H1 (cell line): ENCODE measurements at regions not wholly inside any gene's neighbourhood (a gene's known extent, or its start where the extent isn't known, plus 50 kb on each side); places are given as distances from the start of the nearest gene placed in this dataset.

Experiments
- CTCF ChIA-PET: fragments of 300-600 bp; sonication (Branson Sonifier 250); formaldehyde crosslinking; loops from one replicate; lab custom pipeline; 2021; ENCODE audit not compliant: partially characterized antibody; lab: Charles Lee
- POLR2A ChIA-PET: fragments of 300-600 bp; sonication (Branson Sonifier 250); formaldehyde crosslinking; loops from one replicate; lab custom pipeline; 2021; ENCODE audit warnings: inconsistent platforms; ENCODE audit not compliant: partially characterized antibody; lab: Charles Lee
- DNase-seq, 2 experiments: peaks; one replicate each; pipeline versions ENCODE4 v3.0.0 to v3.0.0-alpha.2; 2010 to 2022; ENCODE audit warnings: low spot score in 2 of 2, low read depth in 1 of 2, mixed read lengths in 1 of 2
- FAIRE-seq: peaks from 2 replicates; lab custom pipeline; 2011; peaks lifted over from hg19 to GRCh38; lab: Jason Lieb, UNC
- H2AFZ ChIP-seq: 2 replicates; pipeline ENCODE4 v1.8.1; 2012; ENCODE audit warnings: low read length, inconsistent platforms
- H2AK5ac ChIP-seq: 2 replicates; pipeline ENCODE4 v1.6.1; 2013; ENCODE audit warnings: low read depth, low read length
- H2BK120ac ChIP-seq: replicated peaks from 2 replicates; pipeline ENCODE3; 2013; ENCODE audit warnings: low read depth, low read length, inconsistent platforms
- H2BK12ac ChIP-seq: 2 replicates; pipeline ENCODE4 v1.6.1; 2013; ENCODE audit warnings: low read depth, low read length
- H2BK15ac ChIP-seq: 2 replicates; pipeline ENCODE4 v1.6.1; 2013; ENCODE audit warnings: low read length
- H2BK20ac ChIP-seq: 2 replicates; pipeline ENCODE4 v1.6.1; 2013; ENCODE audit warnings: low read length
- H2BK5ac ChIP-seq: 2 replicates; pipeline ENCODE4 v1.6.1; 2013; ENCODE audit warnings: low read depth, low read length
- H3K14ac ChIP-seq: 2 replicates; pipeline ENCODE4 v1.6.1; 2013; ENCODE audit warnings: inconsistent platforms; ENCODE audit not compliant: insufficient read length
- H3K18ac ChIP-seq: 2 replicates; pipeline ENCODE4 v1.6.1; 2013; ENCODE audit warnings: low read length; ENCODE audit errors: extremely low read depth
- H3K23ac ChIP-seq: 2 replicates; pipeline ENCODE4 v1.6.1; 2013; ENCODE audit warnings: inconsistent platforms; ENCODE audit not compliant: insufficient read length
- H3K23me2 ChIP-seq: 2 replicates; pipeline ENCODE4 v1.6.1; 2013; ENCODE audit warnings: low read depth, low read length
- H3K27ac ChIP-seq: 2 replicates; pipeline ENCODE4 v1.6.1; 2011; ENCODE audit warnings: low read depth, low read length, inconsistent platforms
- H3K27me3 ChIP-seq, 4 experiments: replicated peaks in 1 of 4; 1 replicate in 1 of 4; 2 replicates in 3 of 4; pipeline versions ENCODE4 v1.6.1 to v1.8.1; 2011 to 2013; ENCODE audit warnings: low read length in 3 of 4, mild to moderate bottlenecking in 3 of 4, inconsistent platforms in 2 of 4, mixed read lengths in 2 of 4, moderate library complexity in 1 of 4; ENCODE audit not compliant: control insufficient read depth in 3 of 4, insufficient read depth in 3 of 4; ENCODE audit errors: extremely low read depth in 1 of 4
- H3K36me3 ChIP-seq, 4 experiments: 2 replicates each; pipeline versions ENCODE4 v1.6.1 to v1.8.1; 2011 to 2013; ENCODE audit warnings: mild to moderate bottlenecking in 4 of 4, low read length in 3 of 4, moderate library complexity in 2 of 4, control low read depth in 1 of 4, inconsistent platforms in 1 of 4; ENCODE audit not compliant: insufficient read depth in 4 of 4, control insufficient read depth in 2 of 4
- H3K4ac ChIP-seq: replicated peaks from 2 replicates; pipeline ENCODE3; 2013; ENCODE audit warnings: low read length, low read depth, mixed read lengths, inconsistent platforms; ENCODE audit not compliant: insufficient read length
- H3K4me1 ChIP-seq, 4 experiments: replicated peaks in 1 of 4; 1 replicate in 1 of 4; 2 replicates in 3 of 4; pipeline versions ENCODE4 v1.6.1 to v1.8.1; 2011 to 2013; ENCODE audit warnings: low read length in 3 of 4, inconsistent platforms in 2 of 4, mixed read lengths in 1 of 4; ENCODE audit not compliant: insufficient read depth in 4 of 4, control insufficient read depth in 3 of 4
- H3K4me2 ChIP-seq, 2 experiments: 2 replicates each; pipeline versions ENCODE4 v1.6.1 to v1.8.1; 2011 to 2013; ENCODE audit warnings: low read depth in 2 of 2, low read length in 2 of 2, control low read depth in 1 of 2, inconsistent platforms in 1 of 2, mild to moderate bottlenecking in 1 of 2; ENCODE audit not compliant: insufficient read depth in 1 of 2
- H3K4me3 ChIP-seq, 4 experiments: fragments of 200-600, 300-600 bp in 1 of 4; sonication (generic), shearing (Covaris generic), sonication (Bioruptor Twin) in 1 of 4; 2 replicates each; pipeline versions ENCODE4 v1.5.1 to v1.8.1; 2011 to 2016; ENCODE audit warnings: low read length in 4 of 4, low read depth in 3 of 4, control low read depth in 2 of 4, inconsistent platforms in 2 of 4, mild to moderate bottlenecking in 2 of 4, mixed read lengths in 1 of 4, moderate library complexity in 1 of 4; ENCODE audit not compliant: insufficient read depth in 2 of 4; ENCODE audit errors: extremely low read depth in 1 of 4
- H3K56ac ChIP-seq: replicated peaks from 2 replicates; pipeline ENCODE3; 2013; ENCODE audit warnings: low read depth, mild to moderate bottlenecking, mixed read lengths, low read length, inconsistent platforms; ENCODE audit not compliant: insufficient read length
- H3K79me1 ChIP-seq: 2 replicates; pipeline ENCODE4 v1.6.1; 2013; ENCODE audit warnings: low read depth, low read length, control low read depth
- H3K79me2 ChIP-seq, 2 experiments: 2 replicates each; pipeline versions ENCODE4 v1.6.1 to v1.8.1; 2012 to 2013; ENCODE audit warnings: low read length in 2 of 2, mild to moderate bottlenecking in 2 of 2, inconsistent platforms in 1 of 2; ENCODE audit not compliant: insufficient read depth in 2 of 2, control insufficient read depth in 1 of 2
- H3K9ac ChIP-seq, 4 experiments: replicated peaks in 1 of 4; 1 replicate in 1 of 4; 2 replicates in 3 of 4; pipeline versions ENCODE4 v1.6.1 to v1.8.1; 2011 to 2013; ENCODE audit warnings: low read depth in 3 of 4, low read length in 3 of 4, control low read depth in 2 of 4, mild to moderate bottlenecking in 2 of 4, moderate library complexity in 2 of 4, inconsistent platforms in 1 of 4; ENCODE audit errors: extremely low read depth in 1 of 4
- H3K9me3 ChIP-seq, 2 experiments: 2 replicates each; pipeline versions ENCODE4 v1.6.1 to v1.8.1; 2012 to 2013; ENCODE audit warnings: mild to moderate bottlenecking in 2 of 2, moderate library complexity in 2 of 2, control low read depth in 1 of 2, inconsistent platforms in 1 of 2, low read depth in 1 of 2, low read length in 1 of 2, mixed read lengths in 1 of 2; ENCODE audit not compliant: insufficient read depth in 2 of 2
- H4K20me1 ChIP-seq, 2 experiments: replicated peaks in 1 of 2; 2 replicates each; pipeline versions ENCODE3 to v1.8.1; 2011 to 2013; ENCODE audit warnings: inconsistent platforms in 2 of 2, low read length in 2 of 2, mild to moderate bottlenecking in 1 of 2; ENCODE audit not compliant: insufficient read depth in 2 of 2, control insufficient read depth in 1 of 2
- H4K5ac ChIP-seq: 2 replicates; pipeline ENCODE4 v1.6.1; 2013; ENCODE audit warnings: low read length, low read depth, mixed read lengths, inconsistent platforms; ENCODE audit not compliant: insufficient read length
- H4K8ac ChIP-seq: 2 replicates; pipeline ENCODE4 v1.8.0; 2013; ENCODE audit warnings: mild to moderate bottlenecking, moderate library complexity, low read length, inconsistent platforms; ENCODE audit not compliant: insufficient read depth; ENCODE audit errors: extremely low read depth
- H4K91ac ChIP-seq: replicated peaks from 2 replicates; pipeline ENCODE3; 2013; ENCODE audit warnings: low read length, mixed read lengths, inconsistent platforms; ENCODE audit not compliant: insufficient read length
- ATF3 ChIP-seq: IDR thresholded peaks from 2 replicates; pipeline ENCODE4 v1.6.1; 2011; ENCODE audit warnings: low read depth, mild to moderate bottlenecking, low read length; ENCODE audit not compliant: insufficient read depth
- CBX5 ChIP-seq: fragments of 300-800, 300-1000 bp; sonication (generic); IDR thresholded peaks from 2 replicates; pipeline ENCODE4 v1.7.1; 2016; ENCODE audit warnings: antibody characterized with exemption, low read length, low read depth
- CTCF ChIP-seq, 3 experiments: IDR thresholded peaks; 1 replicate in 2 of 3; 2 replicates in 1 of 3; pipeline versions ENCODE4 v1.5.1 to v1.6.1; 2011; ENCODE audit warnings: low read length in 3 of 3, mild to moderate bottlenecking in 3 of 3, inconsistent platforms in 2 of 3, low read depth in 1 of 3, moderate library complexity in 1 of 3; ENCODE audit not compliant: insufficient read depth in 1 of 3; ENCODE audit errors: control extremely low read depth in 1 of 3
- EP300 ChIP-seq, 2 experiments: IDR thresholded peaks; 1 replicate in 1 of 2; 2 replicates in 1 of 2; pipeline ENCODE4 v1.6.1; 2011 to 2012; ENCODE audit warnings: low read depth in 2 of 2, low read length in 2 of 2, mild to moderate bottlenecking in 2 of 2, borderline replicate concordance in 1 of 2, inconsistent platforms in 1 of 2, moderate library complexity in 1 of 2
- EZH2 ChIP-seq: fragments of 200-600 bp; sonication (generic); IDR thresholded peaks from 2 replicates; pipeline ENCODE4 v1.7.1; 2012; ENCODE audit warnings: low read depth, mild to moderate bottlenecking, moderate library complexity, low read length, inconsistent platforms; ENCODE audit not compliant: severe bottlenecking
- MAX ChIP-seq: IDR thresholded peaks from 2 replicates; pipeline ENCODE4 v1.6.1; 2012; ENCODE audit warnings: inconsistent platforms
- NANOG ChIP-seq: IDR thresholded peaks from 2 replicates; pipeline ENCODE4 v1.6.1; 2011; ENCODE audit warnings: low read length, low read depth, mild to moderate bottlenecking, inconsistent platforms; ENCODE audit not compliant: insufficient read depth, poor library complexity, severe bottlenecking
- POLR2A ChIP-seq, 2 experiments: IDR thresholded peaks; 1 replicate in 1 of 2; 2 replicates in 1 of 2; pipeline ENCODE4 v1.6.1; 2011; ENCODE audit warnings: low read depth in 2 of 2, low read length in 2 of 2, mild to moderate bottlenecking in 2 of 2; ENCODE audit errors: control extremely low read depth in 1 of 2
- RNF2 ChIP-seq: fragments of 200-900, 300-1000 bp; sonication (generic); IDR thresholded peaks from 2 replicates; pipeline ENCODE4 v1.7.1; 2016; ENCODE audit warnings: borderline replicate concordance, low read depth, mild to moderate bottlenecking, antibody characterized with exemption, low read length; ENCODE audit not compliant: poor library complexity, severe bottlenecking; ENCODE audit errors: missing control alignments
- SP1 ChIP-seq: IDR thresholded peaks from 2 replicates; pipeline ENCODE4 v1.6.1; 2011; ENCODE audit warnings: low read depth, low read length
- TCF12 ChIP-seq: IDR thresholded peaks from 2 replicates; pipeline ENCODE4 v1.6.1; 2011; ENCODE audit warnings: low read depth, mild to moderate bottlenecking, low read length
- WGBS, 2 experiments: shearing (Covaris generic) in 1 of 2; methylation state at CpG; one replicate each; pipeline versions ENCODE4 v1.1.6 to v1.1.7; 2013 to 2015; ENCODE audit warnings: low lambda C conversion rate in 2 of 2, mixed read lengths in 2 of 2, inconsistent platforms in 1 of 2, low coverage in 1 of 2, missing lambda C conversion rate in 1 of 2; ENCODE audit not compliant: insufficient replicate concordance in 2 of 2, insufficient coverage in 1 of 2, insufficient read length in 1 of 2; ENCODE audit errors: extremely low coverage in 1 of 2, missing lambda C conversion rate in 1 of 2; 5-methylcytosine and 5-hydroxymethylcytosine counted together

DNA sequence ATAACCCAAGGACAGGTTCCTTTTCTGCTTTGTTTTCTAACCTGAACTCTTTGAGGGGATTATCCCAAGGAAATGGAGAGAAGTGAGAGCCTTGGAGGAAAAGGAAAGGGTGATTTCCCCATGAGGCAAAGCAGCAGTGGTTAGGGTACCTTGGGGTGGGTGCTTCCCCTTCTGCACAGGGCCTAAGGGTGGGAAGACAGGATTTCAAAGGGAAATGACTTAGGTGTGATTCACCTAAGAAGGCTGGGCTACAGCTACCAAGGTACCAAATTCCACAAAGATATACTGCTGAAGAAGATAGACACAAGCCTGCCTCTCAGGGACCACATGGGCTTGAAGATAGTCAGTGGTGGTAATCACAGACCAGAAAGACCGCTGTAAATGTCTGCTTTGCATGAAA lies 325.3 kb upstream of the DPH6 start:
- Histone ChIP-seq H3K4ac (no peak overlapping the region), H3K18ac (no peak overlapping the region)
- FAIRE-seq: no peak
- no peak for TF ChIP-seq CTCF (IDR thresholded peaks at IDR 0.05; ENCODE audit: control extremely low read depth in 1 of 3, insufficient read depth in 1 of 3, low read depth in 1 of 3, low read length in 3 of 3)
- no peak for TF ChIP-seq SP1
- TF ChIP-seq MAX: no peak
- no peak for TF ChIP-seq ATF3
- TF ChIP-seq EP300 (IDR thresholded peaks at IDR 0.05; ENCODE audit: borderline replicate concordance in 1 of 2, low read depth in 2 of 2, low read length in 2 of 2): no peak
- no peak for TF ChIP-seq NANOG
- TF ChIP-seq POLR2A (IDR thresholded peaks at IDR 0.05; ENCODE audit: control extremely low read depth in 1 of 2, low read depth in 2 of 2, low read length in 2 of 2): no peak
- no peak for TF ChIP-seq EZH2
- TF ChIP-seq CBX5: no peak
- TF ChIP-seq TCF12: no peak
- no peak for TF ChIP-seq RNF2

More for the DNA sequence above, 325.3 kb upstream of the DPH6 start:
- Histone ChIP-seq H3K9ac (no peak overlapping the region), H3K56ac (no peak overlapping the region), H3K27me3 (no peaks in the 10 kb centered on the region), H2BK120ac (no peak overlapping the region), H2AFZ (no peak overlapping the region), H3K4me3 (no peak overlapping the region), H3K23me2 (no peaks in the 10 kb centered on the region), H3K4me1 (peaks cover 0 to 7% (median 2%) of the 10 kb centered on the region in 4 experiments; a peak in 2 of 7 replicates), H3K27ac (no peak overlapping the region), H3K36me3 (no peaks in the 10 kb centered on the region), H2BK20ac (no peak overlapping the region), H3K14ac (no peak overlapping the region), H4K91ac (no peak overlapping the region), H3K4me2 (no peak overlapping the region), H2BK5ac (no peak overlapping the region), H2BK12ac (no peak overlapping the region), H2AK5ac (no peak overlapping the region), H3K79me1 (no peaks in the 10 kb centered on the region), H3K9me3 (no peaks in the 10 kb centered on the region), H3K79me2 (no peaks in the 10 kb centered on the region), H3K23ac (no peak overlapping the region), H4K5ac (no peak overlapping the region), H2BK15ac (no peak overlapping the region), H4K8ac (no peak overlapping the region), H4K20me1 (no peaks in the 10 kb centered on the region)
- 100% methylated on average over 1 of the region's 1 CpG; no CpG with 5 or more reads in 1 of the 2 experiments for WGBS, 2 experiments
- ChIA-PET CTCF (no interaction called here), POLR2A (no interaction called here)
- no peak for DNase-seq
